Keratinocyte (primary cell): ENCODE measurements at regions not wholly inside any gene's neighbourhood (a gene's known extent, or its start where the extent isn't known, plus 50 kb on each side); places are given as distances from the start of the nearest gene placed in this dataset.

Experiments used
- DNase-seq: peaks from one replicate; pipeline ENCODE4 v3.0.0-alpha.2; 2011; ENCODE audit warnings: low read depth, missing footprints, low spot score
- FAIRE-seq: peaks from 2 replicates; lab custom pipeline; 2011; peaks lifted over from hg19 to GRCh38; lab: Jason Lieb, UNC
- H2AFZ ChIP-seq: 2 replicates; pipeline ENCODE4 v1.6.0; 2012; ENCODE audit warnings: low read length, control low read depth, inconsistent platforms; ENCODE audit not compliant: control insufficient read depth
- H3K27ac ChIP-seq: 2 replicates; pipeline ENCODE4 v1.5.1; 2011; ENCODE audit warnings: low read length; ENCODE audit not compliant: control insufficient read depth, insufficient read depth
- H3K27me3 ChIP-seq: 3 replicates; pipeline ENCODE4 v1.6.0; 2011; ENCODE audit warnings: low read length; ENCODE audit not compliant: control insufficient read depth, insufficient read depth; ENCODE audit errors: extremely low read depth
- H3K36me3 ChIP-seq, 2 experiments: 2 replicates in 1 of 2; 3 replicates in 1 of 2; pipeline ENCODE4 v1.5.1; 2011; ENCODE audit warnings: low read length in 2 of 2, mild to moderate bottlenecking in 1 of 2; ENCODE audit not compliant: control insufficient read depth in 2 of 2, insufficient read depth in 2 of 2; ENCODE audit errors: extremely low read depth in 1 of 2
- H3K4me1 ChIP-seq: 3 replicates; pipeline ENCODE4 v1.5.1; 2011; ENCODE audit warnings: low read length; ENCODE audit not compliant: control insufficient read depth, insufficient read depth; ENCODE audit errors: extremely low read depth
- H3K4me2 ChIP-seq: 3 replicates; pipeline ENCODE4 v1.6.0; 2011; ENCODE audit warnings: low read depth, low read length; ENCODE audit not compliant: control insufficient read depth, insufficient read depth; ENCODE audit errors: extremely low read depth
- H3K4me3 ChIP-seq, 3 experiments: fragments of 200-600 bp in 1 of 3; sonication (generic) in 1 of 3; 2 replicates in 2 of 3; 3 replicates in 1 of 3; pipeline ENCODE4 v1.5.1; 2011 to 2016; ENCODE audit warnings: low read length in 3 of 3, mild to moderate bottlenecking in 3 of 3, control low read depth in 2 of 3, inconsistent platforms in 1 of 3, low read depth in 1 of 3, mixed read lengths in 1 of 3, mixed run types in 1 of 3, moderate library complexity in 1 of 3; ENCODE audit not compliant: control insufficient read depth in 2 of 3, insufficient read depth in 2 of 3; ENCODE audit errors: extremely low read depth in 1 of 3
- H3K79me2 ChIP-seq: 2 replicates; pipeline ENCODE4 v1.6.0; 2012; ENCODE audit warnings: low read length; ENCODE audit not compliant: control insufficient read depth, insufficient read depth
- H3K9ac ChIP-seq: 3 replicates; pipeline ENCODE4 v1.6.0; 2011; ENCODE audit warnings: low read length; ENCODE audit not compliant: control insufficient read depth, insufficient read depth; ENCODE audit errors: extremely low read depth
- H3K9me1 ChIP-seq: 3 replicates; pipeline ENCODE4 v1.6.0; 2011; ENCODE audit warnings: low read length; ENCODE audit not compliant: control insufficient read depth, insufficient read depth; ENCODE audit errors: extremely low read depth
- H3K9me3 ChIP-seq: 2 replicates; pipeline ENCODE4 v1.5.1; 2012; ENCODE audit warnings: low read depth, low read length; ENCODE audit not compliant: control insufficient read depth
- H4K20me1 ChIP-seq: 3 replicates; pipeline ENCODE4 v1.6.0; 2011; ENCODE audit warnings: low read length; ENCODE audit not compliant: control insufficient read depth, insufficient read depth; ENCODE audit errors: extremely low read depth
- CTCF ChIP-seq, 3 experiments: IDR thresholded peaks in 1 of 3; conservative IDR thresholded peaks in 1 of 3; optimal IDR thresholded peaks in 1 of 3; 2 replicates in 2 of 3; 3 replicates in 1 of 3; pipeline versions ENCODE3 to v1.5.1; 2011; ENCODE audit warnings: low read length in 3 of 3, mild to moderate bottlenecking in 3 of 3, moderate library complexity in 2 of 3, control low read depth in 1 of 3, inconsistent platforms in 1 of 3; ENCODE audit not compliant: insufficient read depth in 2 of 3; ENCODE audit errors: extremely low read depth in 1 of 3
- EZH2 ChIP-seq: IDR thresholded peaks from one replicate; pipeline ENCODE4 v1.6.1; 2012; ENCODE audit warnings: inconsistent platforms, mild to moderate bottlenecking, low read length, moderate library complexity
- dilution Hi-C: fragments of 300-500 bp; cut with MboI; formaldehyde crosslinking; loops from one replicate; pipeline ENCODE4 v1.7.0; 2020; ENCODE audit warnings: low sequenced_read_pairs; ENCODE audit not compliant: extremely low pct_ligation_motif_present

- Histone ChIP-seq H3K9ac (no peak overlapping the region), H4K20me1 (no peaks in the 10 kb centered on the region), H3K27me3 (no peaks in the 10 kb centered on the region), H3K9me3 (no peaks in the 10 kb centered on the region), H3K4me3 (no peak overlapping the region), H3K9me1 (no peaks in the 10 kb centered on the region), H3K79me2 (no peaks in the 10 kb centered on the region), H3K4me2 (no peak overlapping the region), H3K27ac (no peak overlapping the region), H3K36me3 (no peaks in the 10 kb centered on the region), H2AFZ (no peak overlapping the region), H3K4me1 (no peaks in the 10 kb centered on the region)
- DNase-seq, result no peak
- no peak for TF ChIP-seq EZH2
- TF ChIP-seq CTCF (optimal IDR thresholded peaks at IDR 0.05 in 1 of 3, IDR thresholded peaks at IDR 0.05 in 1 of 3, conservative IDR thresholded peaks at IDR 0.05 in 1 of 3; ENCODE audit: extremely low read depth in 1 of 3, insufficient read depth in 2 of 3, low read length in 3 of 3), result no peak
- FAIRE-seq, result no peak
- dilution Hi-C loops, result no loop called here
These were observed 732.9 kb upstream of the LRRN3 start for GRCh38 chr7:110358028-110358427.

DNA sequence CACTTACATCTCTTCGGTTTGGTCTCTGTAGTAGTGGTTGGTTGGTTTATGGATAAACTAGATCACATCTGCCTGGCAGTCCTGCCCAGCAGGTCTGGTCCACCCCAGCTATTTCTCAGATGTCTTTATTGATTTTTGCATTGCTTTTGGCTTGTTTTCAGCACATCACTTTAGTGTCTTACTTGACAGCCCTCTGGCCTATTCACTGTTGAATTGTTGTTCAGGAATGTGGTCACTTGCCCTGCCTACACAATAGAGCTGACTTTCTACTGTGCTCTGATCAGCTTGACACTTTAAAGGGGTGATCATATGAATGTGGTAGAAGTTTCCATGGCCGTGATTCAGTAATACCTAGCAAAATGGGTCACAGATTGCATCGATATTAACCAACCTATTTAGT, 719.2 kb upstream of the LRRN3 start:
- H4K20me1 ChIP-seq, result no peaks in the 10 kb centered on the region
- H2AFZ ChIP-seq, result no peak overlapping the region
- TF ChIP-seq CTCF (optimal IDR thresholded peaks at IDR 0.05 in 1 of 3, IDR thresholded peaks at IDR 0.05 in 1 of 3, conservative IDR thresholded peaks at IDR 0.05 in 1 of 3; ENCODE audit: extremely low read depth in 1 of 3, insufficient read depth in 2 of 3, low read length in 3 of 3) (no peak), EZH2 (no peak)
- no peaks in the 10 kb centered on the region for H3K9me3 ChIP-seq
- H3K36me3 ChIP-seq, result no peaks in the 10 kb centered on the region
- dilution Hi-C loops, result no loop called here
- DNase-seq (no peak), FAIRE-seq (no peak)
- H3K4me2 ChIP-seq, result no peak overlapping the region
- H3K27ac ChIP-seq, result no peak overlapping the region
- no peak overlapping the region for H3K4me3 ChIP-seq
- H3K27me3 ChIP-seq, result no peaks in the 10 kb centered on the region
- H3K79me2 ChIP-seq, result no peaks in the 10 kb centered on the region
- H3K9me1 ChIP-seq, result no peaks in the 10 kb centered on the region
- no peak overlapping the region for H3K9ac ChIP-seq
- H3K4me1 ChIP-seq, result no peaks in the 10 kb centered on the region
